ENCODE measurements at regions not wholly inside any gene's neighbourhood (a gene's known extent, or its start where the extent isn't known, plus 50 kb on each side); places are given as distances from the start of the nearest gene placed in this dataset.

GRCh38 chr2:16855183-16855582, 189.5 kb upstream of the CYRIA start:
- DNase-seq (ENCODE audit: low read depth in 3 of 3, low spot score in 2 of 3), result no peak

DNA sequence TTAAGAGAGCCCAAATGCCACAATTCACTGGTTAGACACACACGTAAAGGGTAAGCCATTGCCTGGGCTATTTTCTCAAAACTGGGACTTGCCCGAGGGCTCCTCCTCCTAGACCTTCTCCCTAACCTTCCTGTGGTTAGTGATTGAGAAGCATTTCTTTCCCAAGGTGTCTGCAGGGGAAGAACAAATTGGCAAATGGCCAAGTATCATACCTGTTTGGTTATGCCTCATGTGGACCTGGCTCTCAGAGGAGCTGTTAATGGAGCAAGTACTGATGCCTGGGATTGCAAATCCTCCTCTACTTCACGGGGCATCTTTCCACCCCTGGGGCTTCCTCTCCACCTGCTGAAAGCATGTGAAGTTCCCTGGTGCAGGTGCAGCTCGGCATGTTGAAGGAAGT, 187.5 kb upstream of the CYRIA start:
- no peak for DNase-seq (ENCODE audit: low read depth in 3 of 3, low spot score in 2 of 3)

DNA sequence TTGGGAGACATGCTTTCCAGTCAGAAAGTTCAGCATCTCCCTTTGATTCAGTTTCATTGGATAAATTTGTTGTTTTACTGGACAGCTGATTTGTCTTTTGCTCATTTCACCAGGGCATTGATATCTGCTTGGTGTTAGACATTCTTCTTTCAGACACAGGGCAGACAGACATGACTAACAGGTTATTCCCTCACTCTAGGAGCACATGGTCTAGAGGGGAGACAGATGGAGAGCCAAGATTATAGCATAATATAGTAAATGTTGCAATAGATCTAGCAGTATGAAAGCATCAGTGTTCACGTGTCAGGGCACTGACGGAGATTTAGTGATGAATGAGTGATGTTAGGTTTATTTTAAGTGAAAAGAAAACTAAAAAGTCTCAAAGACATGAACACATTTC, 187.0 kb upstream of the CYRIA start:
- DNase-seq (ENCODE audit: low read depth in 3 of 3, low spot score in 2 of 3), result no peak

DNA sequence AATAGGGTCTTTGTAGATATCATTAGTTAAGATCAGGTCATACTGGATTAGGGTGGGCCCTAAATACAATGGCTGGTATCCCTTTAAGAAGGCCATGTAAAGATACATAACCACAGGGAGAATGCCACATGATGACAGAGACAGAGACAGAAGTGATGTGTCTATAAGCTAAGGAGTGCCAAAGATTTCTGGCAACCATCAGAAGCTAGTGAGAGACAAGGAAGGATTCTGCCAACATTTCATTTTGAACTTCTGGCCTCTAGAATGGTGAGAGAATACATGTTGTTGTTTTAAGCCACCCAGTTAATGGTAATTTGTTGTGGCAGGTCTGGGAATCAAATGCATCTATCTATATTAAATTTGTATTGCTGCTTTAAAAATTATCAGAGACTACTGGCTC, 185.5 kb upstream of the CYRIA start:
- DNase-seq (ENCODE audit: low read depth in 3 of 3, low spot score in 2 of 3), result no peak

DNA sequence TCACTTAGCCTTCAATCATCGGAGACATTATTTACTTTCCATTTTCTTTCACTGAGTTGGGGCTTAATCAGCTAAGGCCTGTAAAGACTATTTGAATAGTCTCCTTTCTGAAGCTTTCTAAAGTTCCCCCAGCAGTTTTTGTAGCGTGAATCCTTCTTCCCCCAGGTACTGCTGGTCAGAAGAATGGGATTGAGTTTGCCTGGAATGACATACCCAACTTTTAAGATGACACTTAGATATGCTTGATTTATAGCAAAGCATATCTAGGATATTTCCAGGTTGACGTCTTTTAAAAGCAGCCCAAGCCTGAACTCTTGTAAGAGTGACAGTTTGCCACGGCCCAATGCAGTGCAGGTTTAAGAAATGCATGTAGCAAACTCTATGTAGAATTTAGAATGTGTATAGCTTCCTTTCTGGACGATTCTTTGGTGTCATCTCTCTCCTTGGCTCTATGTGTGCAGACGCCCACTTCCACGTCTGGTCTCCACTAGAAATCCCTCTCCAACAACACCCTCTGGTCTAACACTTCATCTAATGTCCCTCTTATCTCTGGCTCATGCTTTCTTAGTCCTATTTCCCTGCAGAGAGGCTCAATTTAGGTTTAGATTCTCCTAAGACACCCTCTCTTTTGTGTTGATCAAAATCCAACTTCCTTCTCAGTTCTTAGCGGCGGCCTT, 175.0 kb upstream of the CYRIA start:
- no peak for DNase-seq (ENCODE audit: low read depth in 3 of 3, low spot score in 2 of 3)

- no peak for DNase-seq (ENCODE audit: low read depth in 3 of 3, low spot score in 2 of 3)
These were observed 167.3 kb upstream of the CYRIA start for GRCh38 chr2:16832910-16833309.

- DNase-seq (ENCODE audit: low read depth in 3 of 3, low spot score in 2 of 3), result no peak
These were observed 163.2 kb upstream of the CYRIA start for GRCh38 chr2:16828828-16829160.

GRCh38 chr2:16828044-16828827, 162.6 kb upstream of the CYRIA start:
- no peak for DNase-seq (ENCODE audit: low read depth in 3 of 3, low spot score in 2 of 3)

DNA sequence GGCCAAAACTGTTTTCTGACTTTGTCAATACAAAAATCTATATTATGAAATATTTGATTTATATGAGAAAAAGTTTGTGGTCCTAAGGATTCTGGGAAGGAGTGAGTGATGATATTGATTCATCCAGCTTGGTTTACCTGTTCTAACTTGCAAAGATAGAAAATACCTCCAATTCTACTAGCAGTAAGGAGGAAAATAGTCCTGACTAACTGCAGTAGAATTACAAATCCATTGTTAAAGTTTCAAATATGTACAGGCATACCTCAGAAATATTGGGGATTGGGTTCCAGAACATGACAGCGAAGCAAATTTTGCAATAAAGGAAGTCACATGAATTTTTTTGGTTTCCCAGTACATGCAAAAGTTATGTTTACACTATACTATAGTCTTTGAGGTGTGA, 158.8 kb upstream of the CYRIA start:
- DNase-seq (ENCODE audit: low read depth in 3 of 3, low spot score in 2 of 3), result no peak

- no peak for DNase-seq (ENCODE audit: low read depth in 3 of 3, low spot score in 2 of 3)
These were observed 156.1 kb upstream of the CYRIA start for GRCh38 chr2:16821692-16822091.

- DNase-seq (ENCODE audit: low read depth in 3 of 3, low spot score in 2 of 3), result no peak
These were observed 152.5 kb upstream of the CYRIA start for GRCh38 chr2:16818203-16818556.

GRCh38 chr2:16817305-16818202, 151.9 kb upstream of the CYRIA start:
- DNase-seq (ENCODE audit: low read depth in 3 of 3, low spot score in 2 of 3), result no peak

DNA sequence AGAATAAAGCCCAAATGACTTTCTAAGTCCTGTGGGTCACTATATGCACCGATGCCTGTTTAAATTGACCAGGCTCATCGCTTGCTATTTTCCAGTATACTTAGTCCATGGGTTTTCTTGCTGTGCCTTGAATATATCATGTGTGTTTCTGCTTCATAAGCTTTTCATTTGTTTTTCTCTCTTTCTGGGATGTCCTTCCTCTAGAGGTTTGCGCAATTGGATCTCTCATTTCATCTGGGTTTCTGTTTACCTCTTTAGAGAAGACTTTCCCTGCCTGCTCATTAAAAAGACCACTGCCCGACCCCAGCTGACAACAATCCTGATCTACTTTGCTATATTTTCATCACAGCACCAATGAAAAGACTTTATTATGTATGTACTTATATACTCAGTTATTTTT, 150.9 kb upstream of the CYRIA start:
- no peak for DNase-seq (ENCODE audit: low read depth in 3 of 3, low spot score in 2 of 3)

GRCh38 chr2:16816016-16816415, 150.4 kb upstream of the CYRIA start:
- no peak for DNase-seq (ENCODE audit: low read depth in 3 of 3, low spot score in 2 of 3)

- no peak for DNase-seq (ENCODE audit: low read depth in 3 of 3, low spot score in 2 of 3)
These were observed 148.0 kb upstream of the CYRIA start for GRCh38 chr2:16813593-16813992.

DNA sequence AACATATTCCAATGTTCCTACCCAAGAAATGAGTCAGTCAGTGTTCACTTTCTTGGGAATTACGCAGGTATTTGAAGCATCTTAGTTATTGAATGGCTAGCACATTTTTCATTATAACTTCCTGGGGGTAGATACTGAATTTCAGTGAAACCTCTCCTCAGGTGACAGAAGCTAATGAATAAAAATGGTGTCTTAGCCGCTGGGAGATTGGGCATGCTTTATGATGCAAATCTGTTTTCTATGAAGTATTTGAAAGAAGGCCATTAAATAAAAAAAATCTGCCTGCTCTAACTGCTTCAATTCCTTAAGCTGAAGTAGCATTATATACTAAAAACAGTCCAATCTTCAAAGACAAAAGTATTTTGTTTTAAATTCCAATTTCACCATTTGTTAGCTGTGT, 132.8 kb upstream of the CYRIA start:
- DNase-seq (ENCODE audit: low read depth in 3 of 3, low spot score in 2 of 3), result no peak

DNA sequence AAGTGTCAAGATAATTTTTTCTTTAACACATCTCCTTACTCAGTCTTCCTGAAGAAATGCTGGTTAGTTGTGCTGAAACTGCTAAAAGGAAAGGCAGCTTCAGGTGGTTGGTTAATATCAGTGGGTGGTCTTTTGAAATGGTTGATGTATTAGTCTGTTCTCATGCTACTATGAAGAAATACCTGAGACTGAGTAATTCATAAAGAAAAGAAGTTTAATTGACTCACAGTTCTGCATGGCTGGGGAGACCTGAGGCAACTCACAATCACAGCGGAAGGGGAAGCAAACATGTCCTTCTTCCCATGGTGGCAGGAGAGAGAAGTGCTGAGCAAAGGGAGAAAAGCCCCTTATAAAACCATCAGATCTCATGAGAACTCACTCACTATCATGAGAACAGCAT, 125.9 kb upstream of the CYRIA start:
- no peak for DNase-seq (ENCODE audit: low read depth in 3 of 3, low spot score in 2 of 3)

- DNase-seq (ENCODE audit: low read depth in 3 of 3, low spot score in 2 of 3), result no peak
These were observed 119.5 kb upstream of the CYRIA start for GRCh38 chr2:16785149-16785548.

DNA sequence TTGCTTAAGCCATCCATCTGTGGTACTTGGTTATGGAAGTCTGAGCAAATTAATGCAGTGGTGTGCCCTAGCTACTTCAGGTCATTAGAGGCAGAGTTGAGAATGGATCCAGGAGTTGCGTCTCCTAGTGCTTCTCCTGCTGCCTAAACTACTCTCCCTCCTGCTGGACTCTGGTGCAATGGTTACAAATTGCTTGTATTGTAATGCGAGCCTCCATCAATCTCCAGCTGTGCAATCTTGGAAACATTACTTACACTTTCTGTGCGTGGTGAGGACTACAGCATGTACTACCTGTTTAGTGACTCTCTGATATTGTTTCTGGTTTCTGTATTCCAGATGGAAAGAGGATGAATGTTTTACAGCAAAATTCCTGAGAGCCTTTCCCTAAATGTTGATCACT, 119.0 kb upstream of the CYRIA start:
- no peak for DNase-seq (ENCODE audit: low read depth in 3 of 3, low spot score in 2 of 3)

DNA sequence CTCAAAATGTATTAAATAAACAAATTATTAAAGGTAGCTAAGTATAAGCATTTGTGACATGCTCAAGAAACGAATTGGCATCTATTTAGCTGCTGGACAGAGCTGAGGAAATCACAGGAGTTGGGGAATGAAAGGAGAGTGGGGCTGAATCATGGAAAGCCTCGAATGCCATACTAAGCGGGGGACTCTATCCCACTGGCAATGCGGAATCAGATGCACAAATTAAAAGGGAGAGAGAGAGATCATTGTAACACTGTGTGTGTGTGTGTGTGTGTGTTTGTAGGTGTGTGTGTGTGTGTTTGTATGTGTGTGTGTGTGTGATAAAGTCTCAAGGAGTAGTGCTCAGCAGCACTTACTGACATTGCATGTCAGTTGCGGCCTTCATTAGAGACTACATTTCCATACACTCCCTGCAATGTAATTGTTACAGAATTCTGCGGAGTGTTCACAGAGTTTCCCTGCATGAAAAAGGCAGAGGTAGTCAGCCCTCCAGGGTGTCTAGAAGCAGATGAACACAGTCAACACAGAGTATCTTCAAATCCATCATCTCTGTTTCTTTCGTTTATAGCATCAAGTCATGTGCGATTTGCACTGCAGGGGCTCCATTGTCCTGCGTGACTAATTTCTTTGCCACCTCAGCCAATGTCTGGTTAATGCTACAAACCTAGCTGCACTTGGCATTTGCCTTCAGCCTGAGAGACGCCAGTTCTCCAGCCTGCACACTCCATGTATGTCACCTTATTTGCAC, 111.7 kb upstream of the CYRIA start:
- DNase-seq (ENCODE audit: low read depth in 3 of 3, low spot score in 2 of 3), result no peak

DNA sequence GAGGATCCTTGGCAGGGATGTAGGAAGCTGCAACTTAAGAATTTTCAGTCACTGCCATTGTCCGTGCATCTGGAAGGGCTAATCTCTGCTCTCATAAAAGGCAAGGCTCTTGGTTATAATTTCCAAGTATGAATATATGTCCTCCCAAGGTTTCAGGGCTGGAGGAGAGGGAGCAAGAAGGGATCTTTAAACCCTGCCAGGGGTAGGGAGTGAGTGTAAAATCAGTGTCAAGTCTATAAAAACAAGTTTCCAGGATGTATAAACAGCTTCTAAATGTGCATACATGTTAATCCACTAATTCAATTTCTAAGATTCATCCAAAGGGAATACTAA, 110.2 kb upstream of the CYRIA start:
- no peak for DNase-seq (ENCODE audit: low read depth in 3 of 3, low spot score in 2 of 3)
